Right renal pelvis (tissue), 4 donors: ENCODE measurements at regions not wholly inside any gene's neighbourhood (a gene's known extent, or its start where the extent isn't known, plus 50 kb on each side); places are given as distances from the start of the nearest gene placed in this dataset.
A peak's percentile ranks its signal among the peaks of the same experiment; 100 is the strongest.
"Not testable (repeated sequence)": the region's sequence is repeated elsewhere in the genome, so short reads cannot be mapped to it uniquely, and the experiment has no call there.

ENCODE experiments used
- DNase-seq, 4 donors: peaks; one replicate each; pipeline ENCODE4 v3.0.0-alpha.2; 2013; ENCODE audit warnings: low read depth in 4 of 4, low spot score in 3 of 4, missing footprints in 1 of 4

- no peak for DNase-seq
Measured at GRCh38 chr12:74043343-74043742, 494.3 kb upstream of the ATXN7L3B start.

GRCh38 chr12:74049348-74049747, 488.3 kb upstream of the ATXN7L3B start:
- no peak for DNase-seq

GRCh38 chr12:74051848-74052247, 485.8 kb upstream of the ATXN7L3B start:
- DNase-seq: no peak

- no peak for DNase-seq
Measured at GRCh38 chr12:74066476-74066875, 471.2 kb upstream of the ATXN7L3B start.

- no peak for DNase-seq
Measured at GRCh38 chr12:74071182-74071581, 466.5 kb upstream of the ATXN7L3B start.

GRCh38 chr12:74076918-74077317, 460.7 kb upstream of the ATXN7L3B start:
- DNase-seq: no peak

- no peak for DNase-seq
Measured at GRCh38 chr12:74105434-74105833, 432.2 kb upstream of the ATXN7L3B start.

GRCh38 chr12:74108729-74109128, 428.9 kb upstream of the ATXN7L3B start:
- DNase-seq: no peak

GRCh38 chr12:74111688-74112360, 425.8 kb upstream of the ATXN7L3B start:
- DNase-seq: peak in 3 of 4 donors; percentile 0 to 4 (median 1)

- DNase-seq: no peak
Measured at GRCh38 chr12:74119811-74120362, 417.7 kb upstream of the ATXN7L3B start.

- DNase-seq: no peak
Measured at GRCh38 chr12:74120644-74121043, 417.0 kb upstream of the ATXN7L3B start.

GRCh38 chr12:74129702-74130101, 407.9 kb upstream of the ATXN7L3B start:
- DNase-seq: no peak

- DNase-seq: no peak
Measured at GRCh38 chr12:74144396-74144795, 393.2 kb upstream of the ATXN7L3B start.

GRCh38 chr12:74145328-74145727, 392.3 kb upstream of the ATXN7L3B start:
- DNase-seq: no peak

- no peak for DNase-seq
Measured at GRCh38 chr12:74148849-74149248, 388.8 kb upstream of the ATXN7L3B start.

- DNase-seq: no peak
Measured at GRCh38 chr12:74152370-74152769, 385.3 kb upstream of the ATXN7L3B start.

- no peak for DNase-seq
Measured at GRCh38 chr12:74166096-74166495, 371.5 kb upstream of the ATXN7L3B start.

- no peak for DNase-seq
Measured at GRCh38 chr12:74169607-74170006, 368.0 kb upstream of the ATXN7L3B start.

- DNase-seq: no peak
Measured at GRCh38 chr12:74170645-74171477, 366.8 kb upstream of the ATXN7L3B start.

GRCh38 chr12:74171478-74171909, 366.1 kb upstream of the ATXN7L3B start:
- DNase-seq: no peak

GRCh38 chr12:74174961-74175360, 362.7 kb upstream of the ATXN7L3B start:
- DNase-seq: not testable (repeated sequence)

GRCh38 chr12:74185360-74185759, 352.3 kb upstream of the ATXN7L3B start:
- no peak for DNase-seq
